HCT116 (cell line): ENCODE measurements at regions not wholly inside any gene's neighbourhood (a gene's known extent, or its start where the extent isn't known, plus 50 kb on each side); places are given as distances from the start of the nearest gene placed in this dataset.

Experiments used
- ATAC-seq: fragments of 200-7000 bp; cut with Tn5 transposase; 2 replicates; pipeline ENCODE4 v1.9.1; 2020; ENCODE audit warnings: mild to moderate bottlenecking, moderate library complexity
- BruUV-seq: library from RNA; stranded (reverse); fragments of 400-500 nt; replicated peaks from 2 replicates; lab custom pipeline; 2021; lab: Mats Ljungman, UMichigan
- CTCF ChIA-PET: fragments of 300-600 bp; sonication (Branson Sonifier 250); formaldehyde crosslinking; loops from one replicate; lab custom pipeline; 2021; ENCODE audit warnings: antibody characterized with exemption; lab: Charles Lee
- POLR2A ChIA-PET: fragments of 300-600, 350-600 bp; sonication (Branson Sonifier 250); formaldehyde crosslinking; loops from one replicate; lab custom pipeline; 2021; ENCODE audit warnings: antibody characterized with exemption; lab: Charles Lee
- RAD21 ChIA-PET, 2 experiments: fragments of 300-600 bp; sonication (Branson Sonifier 250); formaldehyde crosslinking; loops; one replicate each; lab custom pipeline; 2023; ENCODE audit warnings: low total read pairs in 2 of 2; ENCODE audit not compliant: uncharacterized antibody in 2 of 2, unreplicated experiment in 2 of 2, low non-redundant PET in 1 of 2; lab: Charles Lee
- DNase-seq: peaks from one replicate; pipeline ENCODE4 v3.0.0-alpha.2; 2010; ENCODE audit warnings: low read depth, low spot score
- H2AFZ ChIP-seq: fragments of 200-600 bp; shearing (Covaris generic), sonication (generic); 2 replicates; pipeline ENCODE4 v1.6.1; 2017; ENCODE audit warnings: low read depth, mixed run types, mixed read lengths, antibody characterized with exemption, low read length; ENCODE audit not compliant: poor library complexity, severe bottlenecking
- H3K27ac ChIP-seq: 2 replicates; pipeline ENCODE4 v1.5.1; 2012; ENCODE audit warnings: low read depth, low read length
- H3K27me3 ChIP-seq: fragments of 200-600 bp; sonication (generic); 2 replicates; pipeline ENCODE4 v1.6.1; 2016; ENCODE audit warnings: mixed run types, low read length, mixed read lengths; ENCODE audit not compliant: insufficient read depth
- H3K36me3 ChIP-seq, 2 experiments: fragments of 200-500 bp in 1 of 2; fragments of 200-600 bp in 1 of 2; sonication (Bioruptor generic) in 1 of 2; sonication (generic) in 1 of 2; 2 replicates each; pipeline versions ENCODE4 v1.5.1 to v1.6.1; 2014 to 2016; ENCODE audit warnings: low read length in 2 of 2, inconsistent platforms in 1 of 2, mixed read lengths in 1 of 2, mixed run types in 1 of 2; ENCODE audit not compliant: insufficient read depth in 2 of 2, control insufficient read depth in 1 of 2
- H3K4me1 ChIP-seq, 2 experiments: fragments of 200-600 bp in 1 of 2; sonication (generic) in 1 of 2; 2 replicates each; pipeline versions ENCODE4 v1.5.1 to v1.6.1; 2012 to 2017; ENCODE audit warnings: low read length in 2 of 2, inconsistent platforms in 1 of 2, mild to moderate bottlenecking in 1 of 2, mixed read lengths in 1 of 2, mixed run types in 1 of 2, moderate library complexity in 1 of 2; ENCODE audit not compliant: insufficient read depth in 2 of 2, control insufficient read depth in 1 of 2
- H3K4me2 ChIP-seq: fragments of 200-600 bp; sonication (generic); 2 replicates; pipeline ENCODE4 v1.6.1; 2017; ENCODE audit warnings: mixed run types, low read length, mixed read lengths
- H3K4me3 ChIP-seq, 2 experiments: fragments of 200-600 bp in 1 of 2; sonication (generic) in 1 of 2; replicated peaks in 1 of 2; 2 replicates each; pipeline ENCODE4 v1.5.1; 2011 to 2016; ENCODE audit warnings: low read length in 2 of 2, control low read depth in 1 of 2, low read depth in 1 of 2, mild to moderate bottlenecking in 1 of 2, mixed read lengths in 1 of 2, mixed run types in 1 of 2
- H3K79me2 ChIP-seq: fragments of 200-600 bp; sonication (generic); 2 replicates; pipeline ENCODE4 v1.6.1; 2017; ENCODE audit warnings: mild to moderate bottlenecking, mixed run types, low read length, moderate library complexity, mixed read lengths; ENCODE audit not compliant: insufficient read depth
- H3K9ac ChIP-seq: fragments of 200-600 bp; sonication (generic); 2 replicates; pipeline ENCODE4 v1.6.1; 2016; ENCODE audit warnings: low read length, mixed read lengths
- H3K9me2 ChIP-seq: fragments of 200-600 bp; sonication (generic), shearing (Covaris generic); 2 replicates; pipeline ENCODE4 v1.6.1; 2017; ENCODE audit warnings: mixed run types, mild to moderate bottlenecking, moderate library complexity; ENCODE audit not compliant: insufficient read depth
- H3K9me3 ChIP-seq, 2 experiments: fragments of 200-500 bp in 1 of 2; fragments of 200-600 bp in 1 of 2; sonication (Bioruptor generic) in 1 of 2; sonication (generic) in 1 of 2; 2 replicates each; pipeline ENCODE4 v1.6.1; 2014 to 2017; ENCODE audit warnings: low read length in 2 of 2, mixed read lengths in 2 of 2, inconsistent platforms in 1 of 2, low read depth in 1 of 2, mild to moderate bottlenecking in 1 of 2, mixed run types in 1 of 2, moderate library complexity in 1 of 2; ENCODE audit not compliant: control insufficient read depth in 1 of 2, insufficient read depth in 1 of 2
- H4K20me1 ChIP-seq: fragments of 200-600 bp; sonication (generic), shearing (Covaris generic); 2 replicates; pipeline ENCODE4 v1.6.1; 2017; ENCODE audit warnings: mixed run types, mild to moderate bottlenecking, moderate library complexity; ENCODE audit not compliant: insufficient read depth
- CBX3 ChIP-seq: IDR thresholded peaks from 2 replicates; pipeline ENCODE4 v1.6.1; 2012; ENCODE audit warnings: low read depth
- CEBPB ChIP-seq: IDR thresholded peaks from 2 replicates; pipeline ENCODE4 v1.6.1; 2012; ENCODE audit warnings: low read depth
- EZH2 ChIP-seq: fragments of 200-600 bp; sonication (generic); IDR thresholded peaks from 2 replicates; pipeline ENCODE4 v1.6.1; 2017; ENCODE audit warnings: antibody characterized with exemption, mixed run types
- FOSL1 ChIP-seq: IDR thresholded peaks from 2 replicates; pipeline ENCODE4 v1.6.1; 2012; ENCODE audit warnings: low read depth
- POLR2AphosphoS5 ChIP-seq: IDR thresholded peaks from 2 replicates; pipeline ENCODE4 v1.6.1; 2011; ENCODE audit warnings: mild to moderate bottlenecking, low read depth, low read length, moderate library complexity
- RAD21 ChIP-seq: IDR thresholded peaks from 2 replicates; pipeline ENCODE4 v1.6.1; 2012; ENCODE audit warnings: low read depth, mild to moderate bottlenecking
- ZNF274 ChIP-seq: fragments of 200-500 bp; sonication (Bioruptor generic); IDR thresholded peaks from 2 replicates; pipeline ENCODE4 v1.6.1; 2014; ENCODE audit warnings: mild to moderate bottlenecking, low read depth, low read length, inconsistent platforms
- intact Hi-C: fragments of 100-400 bp; cut with micrococcal nuclease; formaldehyde crosslinking; loops from 2 replicates; pipeline ENCODE4 v1.10.0; 2022
- TF ChIP-seq, protein P1 (sequence below): IDR thresholded peaks from 2 replicates; pipeline ENCODE4 v1.6.1; 2012
- TF ChIP-seq, protein P2 (sequence below): IDR thresholded peaks from 2 replicates; pipeline ENCODE4 v1.6.1; 2012
- TF ChIP-seq, protein P3 (sequence below): IDR thresholded peaks from 2 replicates; pipeline ENCODE4 v1.6.1; 2011; ENCODE audit warnings: mild to moderate bottlenecking, low read length, moderate library complexity; ENCODE audit not compliant: insufficient replicate concordance; ENCODE audit errors: extremely low read depth
- TF ChIP-seq, protein P4 (sequence below), 3 experiments: fragments of 200-600 bp in 1 of 3; sonication (generic) in 1 of 3; IDR thresholded peaks in 2 of 3; conservative IDR thresholded peaks in 1 of 3; 2 replicates each; pipeline ENCODE4 v1.5.1; 2012 to 2017; ENCODE audit warnings: low read depth in 2 of 3, low read length in 2 of 3, antibody characterized with exemption in 1 of 3, borderline replicate concordance in 1 of 3, control low read depth in 1 of 3, mild to moderate bottlenecking in 1 of 3, mixed read lengths in 1 of 3, mixed run types in 1 of 3, moderate library complexity in 1 of 3; ENCODE audit not compliant: insufficient read depth in 1 of 3

DNA sequence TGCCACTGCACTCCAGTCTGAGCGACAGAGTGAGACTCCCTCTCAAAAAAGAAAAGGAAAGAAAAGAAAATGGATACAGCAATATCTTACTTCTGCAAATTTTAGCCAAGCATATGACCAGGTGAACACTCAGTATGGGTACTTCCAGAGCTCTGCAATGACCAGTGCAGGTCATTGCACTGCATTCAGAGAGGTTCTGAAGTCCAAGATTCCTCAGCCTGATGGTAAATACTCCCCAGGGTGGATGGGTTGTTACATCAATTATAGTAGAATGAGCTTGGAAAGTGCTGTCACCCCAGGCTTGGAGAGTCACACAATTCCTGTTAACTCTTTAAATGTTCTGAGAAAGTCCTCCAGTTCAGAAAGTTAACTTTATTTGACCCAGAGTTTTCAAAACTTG is 103.7 kb downstream of the RPLP1 start:
- no TSS peak for BruUV-seq

More for the DNA sequence above, 103.7 kb downstream of the RPLP1 start:
- H3K79me2 ChIP-seq: no peaks in the 10 kb centered on the region
- DNase-seq (no peak), ATAC-seq (no peak)
- H3K9ac ChIP-seq: no peak overlapping the region
- no peak overlapping the region for H3K27ac ChIP-seq
- POLR2A ChIA-PET: interaction anchor here (0.7 kb wide), 1 partner anchor 246 kb away, joined by 3 read pairs; no protein-coding TSS in a partner anchor
- CTCF ChIA-PET: no interaction called here
- no peak overlapping the region for H3K4me2 ChIP-seq
- intact Hi-C loops: no loop called here
- H4K20me1 ChIP-seq: no peaks in the 10 kb centered on the region
- no peaks in the 10 kb centered on the region for H3K9me2 ChIP-seq
- peaks cover 7 to 23% of the 10 kb centered on the region in 2 experiments for H3K4me1 ChIP-seq
- H3K4me3 ChIP-seq: no peak overlapping the region
- H3K27me3 ChIP-seq: no peaks in the 10 kb centered on the region
- H3K36me3 ChIP-seq: no peaks in the 10 kb centered on the region
- H2AFZ ChIP-seq: no peak overlapping the region
- RAD21 ChIA-PET: no interaction called here
- peaks cover 0 to 7% of the 10 kb centered on the region in 2 experiments; a peak in 1 of 4 replicates for H3K9me3 ChIP-seq
- TF ChIP-seq EZH2 (no peak), CEBPB (no peak), CBX3 (no peak), POLR2AphosphoS5 (no peak), RAD21 (no peak), FOSL1 (no peak), ZNF274 (no peak)
- TF ChIP-seq, protein P1, sequence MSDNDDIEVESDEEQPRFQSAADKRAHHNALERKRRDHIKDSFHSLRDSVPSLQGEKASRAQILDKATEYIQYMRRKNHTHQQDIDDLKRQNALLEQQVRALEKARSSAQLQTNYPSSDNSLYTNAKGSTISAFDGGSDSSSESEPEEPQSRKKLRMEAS: no peak
- TF ChIP-seq, protein P2, sequence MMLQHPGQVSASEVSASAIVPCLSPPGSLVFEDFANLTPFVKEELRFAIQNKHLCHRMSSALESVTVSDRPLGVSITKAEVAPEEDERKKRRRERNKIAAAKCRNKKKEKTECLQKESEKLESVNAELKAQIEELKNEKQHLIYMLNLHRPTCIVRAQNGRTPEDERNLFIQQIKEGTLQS: no peak
- TF ChIP-seq, protein P3, sequence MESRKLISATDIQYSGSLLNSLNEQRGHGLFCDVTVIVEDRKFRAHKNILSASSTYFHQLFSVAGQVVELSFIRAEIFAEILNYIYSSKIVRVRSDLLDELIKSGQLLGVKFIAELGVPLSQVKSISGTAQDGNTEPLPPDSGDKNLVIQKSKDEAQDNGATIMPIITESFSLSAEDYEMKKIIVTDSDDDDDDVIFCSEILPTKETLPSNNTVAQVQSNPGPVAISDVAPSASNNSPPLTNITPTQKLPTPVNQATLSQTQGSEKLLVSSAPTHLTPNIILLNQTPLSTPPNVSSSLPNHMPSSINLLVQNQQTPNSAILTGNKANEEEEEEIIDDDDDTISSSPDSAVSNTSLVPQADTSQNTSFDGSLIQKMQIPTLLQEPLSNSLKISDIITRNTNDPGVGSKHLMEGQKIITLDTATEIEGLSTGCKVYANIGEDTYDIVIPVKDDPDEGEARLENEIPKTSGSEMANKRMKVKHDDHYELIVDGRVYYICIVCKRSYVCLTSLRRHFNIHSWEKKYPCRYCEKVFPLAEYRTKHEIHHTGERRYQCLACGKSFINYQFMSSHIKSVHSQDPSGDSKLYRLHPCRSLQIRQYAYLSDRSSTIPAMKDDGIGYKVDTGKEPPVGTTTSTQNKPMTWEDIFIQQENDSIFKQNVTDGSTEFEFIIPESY: no peak
- TF ChIP-seq, protein P4, sequence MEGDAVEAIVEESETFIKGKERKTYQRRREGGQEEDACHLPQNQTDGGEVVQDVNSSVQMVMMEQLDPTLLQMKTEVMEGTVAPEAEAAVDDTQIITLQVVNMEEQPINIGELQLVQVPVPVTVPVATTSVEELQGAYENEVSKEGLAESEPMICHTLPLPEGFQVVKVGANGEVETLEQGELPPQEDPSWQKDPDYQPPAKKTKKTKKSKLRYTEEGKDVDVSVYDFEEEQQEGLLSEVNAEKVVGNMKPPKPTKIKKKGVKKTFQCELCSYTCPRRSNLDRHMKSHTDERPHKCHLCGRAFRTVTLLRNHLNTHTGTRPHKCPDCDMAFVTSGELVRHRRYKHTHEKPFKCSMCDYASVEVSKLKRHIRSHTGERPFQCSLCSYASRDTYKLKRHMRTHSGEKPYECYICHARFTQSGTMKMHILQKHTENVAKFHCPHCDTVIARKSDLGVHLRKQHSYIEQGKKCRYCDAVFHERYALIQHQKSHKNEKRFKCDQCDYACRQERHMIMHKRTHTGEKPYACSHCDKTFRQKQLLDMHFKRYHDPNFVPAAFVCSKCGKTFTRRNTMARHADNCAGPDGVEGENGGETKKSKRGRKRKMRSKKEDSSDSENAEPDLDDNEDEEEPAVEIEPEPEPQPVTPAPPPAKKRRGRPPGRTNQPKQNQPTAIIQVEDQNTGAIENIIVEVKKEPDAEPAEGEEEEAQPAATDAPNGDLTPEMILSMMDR (IDR thresholded peaks at IDR 0.05 in 2 of 3, conservative IDR thresholded peaks at IDR 0.05 in 1 of 3; ENCODE audit: borderline replicate concordance in 1 of 3, insufficient read depth in 1 of 3, low read depth in 2 of 3, low read length in 2 of 3): no peak
